GM12891 (cell line): ENCODE measurements at regions not wholly inside any gene's neighbourhood (a gene's known extent, or its start where the extent isn't known, plus 50 kb on each side); places are given as distances from the start of the nearest gene placed in this dataset.

Source experiments
- POLR2AphosphoS5 ChIP-seq: IDR thresholded peaks from 2 replicates; pipeline ENCODE4 v1.6.1; 2011; ENCODE audit warnings: low read depth, low read length, control low read depth
- POU2F2 ChIP-seq: IDR thresholded peaks from 2 replicates; pipeline ENCODE4 v1.6.1; 2011; ENCODE audit warnings: low read depth, mild to moderate bottlenecking, control low read depth, low read length, moderate library complexity
- SPI1 ChIP-seq: IDR thresholded peaks from 2 replicates; pipeline ENCODE4 v1.6.1; 2011; ENCODE audit warnings: low read depth, low read length, control low read depth
- TAF1 ChIP-seq: IDR thresholded peaks from 2 replicates; pipeline ENCODE4 v1.6.1; 2011; ENCODE audit warnings: low read depth, low read length, control low read depth

GRCh38 chr14:86038387-86039042 lies 508.6 kb downstream of the FLRT2 start:
- no peak for TF ChIP-seq SPI1
- no peak for TF ChIP-seq POLR2AphosphoS5
- TF ChIP-seq TAF1 = no peak
- no peak for TF ChIP-seq POU2F2
